Stimulated activated CD4-positive, alpha-beta T cell treated with anti-CD3 and anti-CD28 coated beads, TNF-alpha, amount 100 ng/mL, for 24 hours (primary cell): ENCODE measurements at regions not wholly inside any gene's neighbourhood (a gene's known extent, or its start where the extent isn't known, plus 50 kb on each side); places are given as distances from the start of the nearest gene placed in this dataset.
A peak's percentile ranks its signal among the peaks of the same experiment; 100 is the strongest.
"Not testable (repeated sequence)": the region's sequence is repeated elsewhere in the genome, so short reads cannot be mapped to it uniquely, and the experiment has no call there.

Experiments
- DNase-seq, 3 experiments: peaks; one replicate each; pipeline ENCODE4 v3.0.0-alpha.2; 2020; ENCODE audit warnings: low read depth in 3 of 3

GRCh38 chr6:11427091-11427722 is 110.3 kb upstream of the TMEM170B start:
- DNase-seq = no peak

DNA sequence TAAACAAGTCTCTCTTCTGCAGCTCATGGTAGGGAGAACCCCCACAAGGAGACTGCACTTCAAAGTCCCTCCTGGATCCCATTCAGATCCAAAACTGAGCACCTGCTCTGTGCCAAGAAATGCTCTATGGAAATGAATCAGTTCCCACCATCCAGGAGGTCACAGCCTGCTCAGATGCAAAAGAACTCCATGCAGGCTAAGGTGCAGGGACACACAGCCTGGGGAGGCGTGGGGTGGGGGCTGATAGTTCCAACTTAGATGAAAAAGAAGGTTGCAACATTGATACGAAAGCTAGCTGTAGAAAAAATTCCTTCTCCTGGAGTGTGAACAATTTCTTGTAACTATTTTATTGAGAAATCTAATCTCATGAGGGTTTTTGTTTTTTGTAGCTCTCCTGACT is 111.0 kb upstream of the TMEM170B start:
- DNase-seq = no peak

- DNase-seq = no peak
Measured at GRCh38 chr6:11425876-11426275, 111.7 kb upstream of the TMEM170B start.

DNA sequence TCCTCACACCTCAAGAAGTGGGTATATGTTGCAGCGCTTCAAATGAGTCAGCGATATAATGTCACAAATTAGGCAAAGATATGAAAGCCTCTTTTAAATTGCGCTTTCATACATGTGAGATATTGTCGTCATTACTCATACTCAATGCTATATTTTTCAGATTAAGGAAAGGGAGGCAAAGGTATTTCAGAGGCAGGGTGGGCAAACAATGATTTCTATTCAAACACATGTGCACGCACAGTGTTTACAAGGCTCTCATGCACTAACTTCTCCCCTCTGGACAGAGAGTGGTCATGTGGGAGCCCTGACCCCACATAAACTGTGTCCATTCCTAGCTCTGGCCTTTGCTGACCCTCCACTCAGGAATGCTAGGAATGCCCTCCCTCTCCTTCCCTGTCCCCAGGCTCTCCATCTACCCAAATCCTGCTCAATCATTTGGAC is 112.1 kb upstream of the TMEM170B start:
- DNase-seq = no peak

DNA sequence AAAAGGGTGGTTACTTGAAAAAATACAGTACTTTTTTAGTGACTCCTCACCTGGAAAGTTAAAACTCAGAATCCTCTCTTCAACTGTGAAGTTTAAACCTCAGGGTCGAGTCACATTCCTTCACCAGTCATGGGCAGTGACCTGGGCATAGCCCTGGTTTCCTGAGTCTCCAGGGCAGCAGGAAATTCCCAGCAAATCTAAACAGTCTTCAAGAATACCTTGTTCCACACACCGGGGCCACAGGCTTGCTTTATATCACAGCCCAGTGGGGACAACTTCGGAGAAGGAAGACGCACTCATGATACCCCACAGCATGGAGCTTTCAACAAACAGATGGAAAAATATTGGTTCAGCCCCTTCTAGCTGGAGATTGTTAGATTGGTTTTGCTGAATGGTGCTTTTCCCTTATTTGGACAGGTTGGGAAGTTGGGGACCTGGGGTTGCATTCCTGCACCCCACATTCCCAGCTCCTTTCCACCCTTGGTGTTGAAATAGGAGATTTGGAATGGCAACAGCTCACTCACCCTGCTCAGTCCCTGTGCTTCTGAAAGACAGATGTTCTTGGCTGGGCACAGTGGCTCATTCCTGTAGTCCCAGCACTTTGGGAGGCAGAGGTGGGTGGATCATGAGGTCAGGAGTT is 113.0 kb upstream of the TMEM170B start:
- DNase-seq = no peak

DNA sequence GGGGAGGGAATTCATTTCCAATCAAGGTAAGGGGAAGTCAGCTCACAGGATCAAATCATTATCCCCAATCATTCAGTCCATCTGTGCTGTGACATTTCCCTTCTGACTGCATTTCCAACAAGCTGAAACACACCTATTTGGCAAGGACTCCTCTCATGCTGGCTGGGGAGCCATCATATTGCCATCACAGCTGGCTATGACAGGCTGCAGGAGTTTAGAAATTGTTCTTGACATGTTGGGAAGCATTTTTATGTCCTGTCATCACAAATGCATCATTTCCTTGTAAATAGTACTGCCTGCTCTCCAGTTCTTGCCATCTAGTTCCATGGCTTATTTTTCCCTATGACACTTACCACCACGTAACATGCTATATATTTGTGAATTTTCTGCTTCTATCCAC is 113.9 kb upstream of the TMEM170B start:
- DNase-seq = no peak

DNA sequence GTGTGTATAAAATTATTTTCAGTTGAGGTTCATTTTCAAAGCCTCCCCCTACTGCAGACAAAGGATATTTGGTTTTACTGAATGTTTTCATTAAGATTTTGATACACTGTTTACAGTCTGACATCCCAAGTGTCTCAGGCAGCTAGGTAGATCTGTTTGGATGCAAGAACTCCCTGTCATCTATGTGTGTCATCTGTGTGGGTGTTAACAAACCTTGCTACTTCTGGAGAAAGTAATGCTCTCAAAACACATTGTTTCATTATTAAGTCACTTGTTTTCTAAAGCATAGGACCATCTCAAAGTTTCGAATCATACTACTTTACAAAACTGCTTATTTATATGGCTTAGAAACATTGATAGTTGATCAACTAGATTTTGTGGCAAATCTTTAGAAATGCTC is 114.5 kb upstream of the TMEM170B start:
- DNase-seq = no peak

- no peak for DNase-seq
Measured at GRCh38 chr6:11419763-11420453, 117.6 kb upstream of the TMEM170B start.

DNA sequence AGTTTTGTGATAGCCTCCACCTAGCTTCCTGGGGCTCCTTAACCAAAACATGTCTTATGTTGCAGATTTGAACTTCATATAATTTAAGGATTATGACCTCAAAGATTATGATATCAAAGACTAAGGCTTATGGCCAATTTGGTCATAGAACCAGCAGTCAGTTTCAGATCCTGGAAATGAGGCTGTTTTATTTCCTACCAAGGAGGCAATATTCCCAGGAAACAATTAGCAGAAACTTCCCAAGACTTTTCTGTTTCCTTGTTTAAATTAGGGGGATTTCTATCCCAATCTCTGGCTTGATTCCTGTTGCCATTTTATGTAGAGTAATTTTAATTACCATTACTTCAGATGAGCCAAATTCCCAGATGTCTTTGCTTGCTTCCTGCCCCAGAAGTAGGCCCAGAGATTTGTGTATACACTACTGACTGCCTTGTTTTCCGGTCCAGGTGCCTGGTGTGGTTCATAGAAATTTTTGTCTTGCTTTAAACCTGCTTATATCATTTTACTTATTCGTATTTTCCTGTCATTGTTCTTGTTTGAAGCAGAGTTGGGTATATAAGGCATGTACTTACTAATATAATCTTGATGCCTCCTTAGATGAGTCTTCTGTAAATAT is 119.2 kb upstream of the TMEM170B start:
- no peak for DNase-seq

DNA sequence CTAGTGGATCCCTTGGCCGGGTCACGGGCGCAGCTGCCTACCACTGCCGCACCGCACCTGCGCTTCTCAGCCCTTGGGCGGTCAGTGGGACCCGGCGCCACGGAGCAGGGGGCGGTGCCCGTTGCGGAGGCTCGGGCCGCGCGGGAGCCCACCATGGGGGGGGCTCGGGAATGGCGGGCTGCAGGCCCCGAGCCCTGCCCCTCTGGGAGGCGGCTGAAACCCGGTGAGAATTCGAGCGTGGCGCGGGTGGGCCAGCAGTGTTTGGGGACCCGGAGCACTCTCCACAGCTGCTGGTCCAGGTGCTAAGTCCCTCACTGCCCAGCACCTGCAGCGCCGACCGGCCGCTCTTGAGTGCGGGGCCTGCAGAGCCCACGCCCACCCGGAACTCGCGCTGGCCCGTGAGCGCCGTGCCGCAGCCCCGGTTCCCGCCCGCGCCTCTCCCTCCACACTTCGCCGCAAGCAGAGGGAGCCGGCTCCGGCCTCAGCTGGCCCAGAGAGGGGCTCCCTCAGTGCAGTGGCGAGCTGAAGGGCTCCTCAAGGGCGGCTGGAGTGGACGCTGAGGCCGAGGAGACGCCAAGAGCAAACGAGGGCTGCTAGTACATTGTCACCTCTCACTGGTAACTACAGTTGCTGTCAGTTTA is 120.5 kb upstream of the TMEM170B start:
- peak in 1 of 3 experiments; percentile 8 for DNase-seq

- not testable (repeated sequence) for DNase-seq
Measured at GRCh38 chr6:11416099-11416935, 121.2 kb upstream of the TMEM170B start.

GRCh38 chr6:11415557-11415956 is 122.0 kb upstream of the TMEM170B start:
- no peak for DNase-seq

GRCh38 chr6:11414176-11414963 is 123.2 kb upstream of the TMEM170B start:
- DNase-seq = peak in 1 of 3 experiments; percentile 5

GRCh38 chr6:11413728-11414127 is 123.8 kb upstream of the TMEM170B start:
- no peak for DNase-seq

- no peak for DNase-seq
Measured at GRCh38 chr6:11413117-11413687, 124.3 kb upstream of the TMEM170B start.

DNA sequence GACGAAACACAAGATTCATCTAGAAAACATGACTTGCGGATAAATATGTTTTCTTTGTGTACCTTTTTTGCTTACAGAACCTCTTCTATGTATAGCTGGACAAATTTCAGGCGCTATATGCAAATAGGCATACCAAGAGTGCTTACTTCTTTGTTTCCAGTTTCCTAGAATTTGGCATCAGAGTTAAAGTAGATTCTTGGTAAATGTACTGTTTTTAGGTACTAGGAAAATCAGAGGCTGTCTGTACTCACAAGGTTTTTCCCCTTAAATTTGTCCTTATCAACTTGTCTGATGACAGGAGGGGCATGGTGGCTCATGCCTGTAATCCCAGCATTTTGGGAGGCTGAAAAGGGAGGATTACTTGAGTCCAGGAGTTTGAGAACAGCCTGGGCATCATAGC is 124.9 kb upstream of the TMEM170B start:
- DNase-seq = no peak

DNA sequence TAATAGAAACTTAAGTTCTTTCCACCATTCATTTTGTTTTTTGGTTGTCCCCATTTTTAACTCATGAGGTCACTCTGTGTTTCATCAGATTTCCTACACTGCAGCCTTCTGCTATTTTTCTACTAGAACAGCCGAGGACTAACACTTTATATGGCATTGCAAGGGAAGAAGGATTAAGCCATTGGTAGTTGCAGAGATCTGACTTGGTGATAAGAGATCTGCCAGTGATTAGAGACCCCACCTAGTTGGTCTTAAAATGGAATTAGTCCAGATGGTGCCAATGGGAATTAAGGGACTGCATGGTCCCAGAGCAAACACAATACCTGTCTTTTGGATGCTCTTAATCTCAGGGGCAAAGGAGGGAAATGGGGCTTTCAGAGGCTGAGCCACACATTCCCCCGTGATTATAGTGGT is 125.5 kb upstream of the TMEM170B start:
- DNase-seq = no peak

DNA sequence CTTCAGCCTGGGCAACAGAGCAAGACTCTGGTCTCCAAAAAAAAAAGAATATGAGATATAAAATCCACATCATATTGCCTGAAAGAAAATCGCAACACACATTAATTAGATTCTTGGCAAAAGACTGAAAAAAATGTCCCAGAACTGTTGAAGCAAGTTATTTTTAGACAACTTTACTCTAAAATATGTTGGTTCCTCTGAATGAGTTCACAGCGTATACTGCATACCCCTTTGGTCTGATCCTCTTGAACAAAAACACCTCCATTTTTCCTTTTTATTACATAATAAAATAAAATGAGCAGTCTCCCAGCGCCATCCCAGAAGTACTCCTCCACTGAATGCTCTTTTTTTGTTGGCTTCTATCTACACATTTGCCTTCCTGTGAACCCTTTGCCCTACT is 126.0 kb upstream of the TMEM170B start:
- no peak for DNase-seq

DNA sequence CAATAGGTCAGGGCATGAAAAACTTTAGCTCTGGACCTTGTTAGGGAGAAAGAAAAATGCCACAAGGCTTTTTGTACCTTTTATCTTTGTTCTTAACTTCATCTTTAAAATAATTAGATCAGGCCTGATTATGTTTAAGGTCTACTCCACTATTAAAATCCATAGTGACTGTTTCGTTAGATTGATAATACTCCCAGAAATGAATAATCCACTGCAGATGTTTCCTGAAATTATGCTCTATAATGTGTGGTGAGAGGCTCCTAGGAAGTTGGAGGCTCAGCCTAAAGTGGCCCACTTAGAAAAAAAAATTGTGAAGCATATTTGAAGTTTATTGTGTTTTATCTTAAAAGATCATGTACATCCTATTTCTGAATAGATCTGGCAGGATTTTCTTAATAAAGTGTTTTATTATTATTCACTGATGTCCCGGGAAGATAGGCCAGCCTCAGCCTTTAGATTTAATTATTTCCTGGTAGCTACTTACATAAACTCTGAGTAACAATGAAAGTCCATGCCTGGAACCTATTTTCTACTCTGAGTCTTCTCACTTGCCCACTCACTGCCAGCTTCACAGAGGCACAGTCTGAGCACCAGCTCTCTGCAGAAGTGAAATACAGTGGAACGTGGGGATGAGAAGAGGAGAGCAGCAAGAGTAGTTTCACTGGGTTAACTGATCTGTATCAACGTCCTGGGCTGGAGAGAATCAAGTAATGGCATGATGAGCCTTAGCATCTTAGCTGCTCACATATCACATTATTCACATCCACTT is 126.8 kb upstream of the TMEM170B start:
- DNase-seq = peak in 1 of 3 experiments; percentile 9
